HG02798 (cell line): ENCODE measurements at regions not wholly inside any gene's neighbourhood (a gene's known extent, or its start where the extent isn't known, plus 50 kb on each side); places are given as distances from the start of the nearest gene placed in this dataset.
A peak's percentile ranks its signal among the peaks of the same experiment; 100 is the strongest.
"Not testable (repeated sequence)": the region's sequence is repeated elsewhere in the genome, so short reads cannot be mapped to it uniquely, and the experiment has no call there.

Experiments used
- ATAC-seq: cut with Tn5 transposase; IDR thresholded peaks from one replicate; pipeline ENCODE4 v1.9.1; 2021; ENCODE audit warnings: mild to moderate bottlenecking; ENCODE audit not compliant: unreplicated experiment, poor library complexity

GRCh38 chr1:47491341-47491753 is 53.5 kb downstream of the FOXD2 start:
- ATAC-seq, result no peak

- ATAC-seq, result no peak
Observed at GRCh38 chr1:47495176-47495713, 57.4 kb downstream of the FOXD2 start.

- ATAC-seq, result no peak
Observed at GRCh38 chr1:47498551-47498950, 60.7 kb downstream of the FOXD2 start.

GRCh38 chr1:47501069-47501468 is 63.2 kb downstream of the FOXD2 start:
- ATAC-seq, result no peak

- ATAC-seq, result no peak
Observed at GRCh38 chr1:47502746-47503370, 65.0 kb downstream of the FOXD2 start.

- not testable (repeated sequence) for ATAC-seq
Observed at GRCh38 chr1:47504840-47505239, 67.0 kb downstream of the FOXD2 start.

GRCh38 chr1:47505267-47505666 is 67.4 kb downstream of the FOXD2 start:
- ATAC-seq, result no peak

GRCh38 chr1:47506053-47506452 is 68.2 kb downstream of the FOXD2 start:
- no peak for ATAC-seq

GRCh38 chr1:47507144-47507543 is 69.3 kb downstream of the FOXD2 start:
- ATAC-seq, result no peak

- peak; percentile 55 for ATAC-seq
Observed at GRCh38 chr1:47507881-47508701, 70.2 kb downstream of the FOXD2 start.

- ATAC-seq, result no peak
Observed at GRCh38 chr1:47508702-47509431, 71.0 kb downstream of the FOXD2 start.

GRCh38 chr1:47510282-47510811 is 72.5 kb downstream of the FOXD2 start:
- no peak for ATAC-seq

- no peak for ATAC-seq
Observed at GRCh38 chr1:47511825-47512224, 74.0 kb downstream of the FOXD2 start.

- no peak for ATAC-seq
Observed at GRCh38 chr1:47513393-47513792, 75.5 kb downstream of the FOXD2 start.

GRCh38 chr1:47514229-47514628 is 76.4 kb downstream of the FOXD2 start:
- ATAC-seq, result no peak

- no peak for ATAC-seq
Observed at GRCh38 chr1:47515164-47515789, 77.4 kb downstream of the FOXD2 start.

GRCh38 chr1:47517946-47518345 is 80.1 kb downstream of the FOXD2 start:
- no peak for ATAC-seq

GRCh38 chr1:47519491-47519890 is 81.6 kb downstream of the FOXD2 start:
- no peak for ATAC-seq

GRCh38 chr1:47519971-47520370 is 82.1 kb downstream of the FOXD2 start:
- no peak for ATAC-seq
